Suprapubic skin (tissue), 4 donors: ENCODE measurements at regions not wholly inside any gene's neighbourhood (a gene's known extent, or its start where the extent isn't known, plus 50 kb on each side); places are given as distances from the start of the nearest gene placed in this dataset.

Experiments
- DNase-seq, 2 donors: peaks; one replicate each; pipeline ENCODE4 v3.0.0-alpha.2; 2019; ENCODE audit warnings: low spot score in 2 of 2
- H3K27ac ChIP-seq: fragments of 200-600 bp; sonication (generic); one replicate; pipeline ENCODE4 v1.5.1; 2019
- H3K27me3 ChIP-seq: fragments of 200-600 bp; sonication (generic); one replicate; pipeline ENCODE4 v1.5.1; 2019
- H3K36me3 ChIP-seq: fragments of 200-600 bp; sonication (generic); one replicate; pipeline ENCODE4 v1.5.1; 2019
- H3K4me1 ChIP-seq: fragments of 200-600 bp; sonication (generic); one replicate; pipeline ENCODE4 v1.5.1; 2019
- H3K4me3 ChIP-seq: fragments of 200-600 bp; sonication (generic); one replicate; pipeline ENCODE4 v1.5.1; 2019; ENCODE audit warnings: mild to moderate bottlenecking
- H3K9me3 ChIP-seq: fragments of 200-600 bp; sonication (generic); one replicate; pipeline ENCODE4 v1.5.1; 2019
- EP300 ChIP-seq: sonication (generic); formaldehyde crosslinking; IDR thresholded peaks from one replicate; pipeline ENCODE4 v1.6.1; 2017; ENCODE audit warnings: antibody characterized with exemption
- POLR2A ChIP-seq, 2 donors: fragments of 450-650 bp; IDR thresholded peaks; one replicate each; pipeline ENCODE4 v1.6.1; 2017; ENCODE audit warnings: antibody characterized with exemption in 2 of 2, mild to moderate bottlenecking in 2 of 2, moderate library complexity in 2 of 2
- POLR2AphosphoS5 ChIP-seq, 3 donors: sonication (generic); formaldehyde crosslinking; IDR thresholded peaks; one replicate each; pipeline ENCODE4 v1.6.1; 2017; ENCODE audit warnings: antibody characterized with exemption in 3 of 3
- WGBS: methylation state at CpG from one replicate; pipeline ENCODE4 v1.1.5; 2018; 5-methylcytosine and 5-hydroxymethylcytosine counted together
- TF ChIP-seq, protein P1 (sequence below), 2 donors: fragments of 200-600 bp in 1 of 2; fragments of 450-650 bp in 1 of 2; sonication (generic) in 1 of 2; IDR thresholded peaks; one replicate each; pipeline ENCODE4 v1.5.1; 2016 to 2019; ENCODE audit warnings: antibody characterized with exemption in 2 of 2, mild to moderate bottlenecking in 1 of 2, moderate library complexity in 1 of 2

DNA sequence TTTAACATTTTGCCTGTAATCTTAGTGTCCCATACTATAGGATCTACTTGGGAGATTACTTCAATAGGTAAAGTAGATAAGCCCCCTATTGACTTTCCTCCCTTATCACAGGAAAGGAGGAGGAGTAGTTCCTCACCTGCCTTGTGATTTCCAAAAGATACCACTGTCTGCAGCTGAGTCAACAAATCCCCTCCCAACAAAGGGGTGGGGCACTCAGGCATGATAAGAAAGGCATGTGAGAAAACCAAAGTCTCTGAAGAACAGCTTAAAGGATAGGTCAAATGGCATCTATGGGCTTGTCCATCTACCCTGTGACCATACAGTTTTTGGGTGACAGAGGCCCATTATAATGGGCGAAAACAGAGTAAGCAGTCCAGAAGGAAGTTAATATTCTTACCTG, 71.3 kb upstream of the WNT7A start:
- H3K36me3 ChIP-seq = no peaks in the 10 kb centered on the region
- H3K9me3 ChIP-seq = no peaks in the 10 kb centered on the region
- no peak overlapping the region for H3K27ac ChIP-seq
- WGBS = 100% methylated on average over 1 of the region's 1 CpG
- H3K4me3 ChIP-seq = no peak overlapping the region
- no peak for DNase-seq
- no peak for TF ChIP-seq EP300
- TF ChIP-seq, protein P1, sequence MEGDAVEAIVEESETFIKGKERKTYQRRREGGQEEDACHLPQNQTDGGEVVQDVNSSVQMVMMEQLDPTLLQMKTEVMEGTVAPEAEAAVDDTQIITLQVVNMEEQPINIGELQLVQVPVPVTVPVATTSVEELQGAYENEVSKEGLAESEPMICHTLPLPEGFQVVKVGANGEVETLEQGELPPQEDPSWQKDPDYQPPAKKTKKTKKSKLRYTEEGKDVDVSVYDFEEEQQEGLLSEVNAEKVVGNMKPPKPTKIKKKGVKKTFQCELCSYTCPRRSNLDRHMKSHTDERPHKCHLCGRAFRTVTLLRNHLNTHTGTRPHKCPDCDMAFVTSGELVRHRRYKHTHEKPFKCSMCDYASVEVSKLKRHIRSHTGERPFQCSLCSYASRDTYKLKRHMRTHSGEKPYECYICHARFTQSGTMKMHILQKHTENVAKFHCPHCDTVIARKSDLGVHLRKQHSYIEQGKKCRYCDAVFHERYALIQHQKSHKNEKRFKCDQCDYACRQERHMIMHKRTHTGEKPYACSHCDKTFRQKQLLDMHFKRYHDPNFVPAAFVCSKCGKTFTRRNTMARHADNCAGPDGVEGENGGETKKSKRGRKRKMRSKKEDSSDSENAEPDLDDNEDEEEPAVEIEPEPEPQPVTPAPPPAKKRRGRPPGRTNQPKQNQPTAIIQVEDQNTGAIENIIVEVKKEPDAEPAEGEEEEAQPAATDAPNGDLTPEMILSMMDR (IDR thresholded peaks at IDR 0.05) = no peak
- TF ChIP-seq POLR2A (IDR thresholded peaks at IDR 0.05) = no peak
- TF ChIP-seq POLR2AphosphoS5 (IDR thresholded peaks at IDR 0.05) = no peak
- peaks cover 3% of the 10 kb centered on the region for H3K27me3 ChIP-seq
- H3K4me1 ChIP-seq = no peaks in the 10 kb centered on the region

DNA sequence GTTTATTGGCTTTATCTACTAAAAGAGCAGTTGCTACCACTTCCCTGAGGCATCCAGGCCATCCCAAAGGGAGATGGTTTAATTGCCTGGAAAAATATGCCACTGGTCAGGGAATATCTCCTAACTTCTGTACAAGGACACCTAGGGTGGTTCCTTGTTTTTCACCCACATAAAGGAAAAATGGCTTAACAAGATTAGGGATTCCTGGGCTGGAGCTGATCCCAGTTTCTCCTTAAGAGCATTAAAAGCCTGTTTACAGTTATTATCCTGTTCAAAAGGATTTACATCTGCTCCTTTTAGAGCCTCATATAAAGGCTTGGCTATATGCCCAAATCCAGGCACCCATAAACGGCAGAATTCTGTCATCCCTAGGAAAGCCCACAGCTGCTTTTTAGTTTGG, 70.2 kb upstream of the WNT7A start:
- no peak for TF ChIP-seq POLR2A (IDR thresholded peaks at IDR 0.05)
- TF ChIP-seq, protein P1 (IDR thresholded peaks at IDR 0.05) = no peak
- TF ChIP-seq POLR2AphosphoS5 (IDR thresholded peaks at IDR 0.05) = no peak
- TF ChIP-seq EP300 = no peak
- no peak for DNase-seq
- Histone ChIP-seq H3K4me1 (no peaks in the 10 kb centered on the region), H3K27me3 (peaks cover 3% of the 10 kb centered on the region), H3K9me3 (no peaks in the 10 kb centered on the region), H3K27ac (no peak overlapping the region), H3K36me3 (no peaks in the 10 kb centered on the region), H3K4me3 (no peak overlapping the region)
- WGBS = 18% methylated on average over 1 of the region's 1 CpG

- Histone ChIP-seq H3K4me3 (no peak overlapping the region), H3K36me3 (no peaks in the 10 kb centered on the region), H3K27ac (no peak overlapping the region), H3K9me3 (no peaks in the 10 kb centered on the region), H3K4me1 (no peaks in the 10 kb centered on the region), H3K27me3 (peaks cover 3% of the 10 kb centered on the region)
- DNase-seq = no peak
- TF ChIP-seq POLR2AphosphoS5 (IDR thresholded peaks at IDR 0.05) (no peak), POLR2A (IDR thresholded peaks at IDR 0.05) (no peak), EP300 (no peak)
- TF ChIP-seq, protein P1 (IDR thresholded peaks at IDR 0.05) = no peak
- 31% methylated on average over 8 of the region's 8 CpGs for WGBS
These were observed 68.0 kb upstream of the WNT7A start for GRCh38 chr3:13947912-13948311.

- WGBS = 66% methylated on average over 4 of the region's 4 CpGs
- no peak for DNase-seq
These were observed 59.3 kb upstream of the WNT7A start for GRCh38 chr3:13939206-13939605.

GRCh38 chr3:13937131-13937530, 57.3 kb upstream of the WNT7A start:
- no peak for TF ChIP-seq POLR2AphosphoS5 (IDR thresholded peaks at IDR 0.05)
- no peak for TF ChIP-seq EP300
- no peak for TF ChIP-seq POLR2A (IDR thresholded peaks at IDR 0.05)
- TF ChIP-seq, protein P1 (IDR thresholded peaks at IDR 0.05) = no peak

More at GRCh38 chr3:13939206-13939605, 59.3 kb upstream of the WNT7A start:
- Histone ChIP-seq H3K36me3 (no peaks in the 10 kb centered on the region), H3K27me3 (no peaks in the 10 kb centered on the region), H3K27ac (no peak overlapping the region), H3K4me1 (no peaks in the 10 kb centered on the region), H3K4me3 (no peak overlapping the region), H3K9me3 (no peaks in the 10 kb centered on the region)
- no peak for TF ChIP-seq POLR2A (IDR thresholded peaks at IDR 0.05)
- no peak for TF ChIP-seq POLR2AphosphoS5 (IDR thresholded peaks at IDR 0.05)
- no peak for TF ChIP-seq EP300
- TF ChIP-seq, protein P1 (IDR thresholded peaks at IDR 0.05) = no peak

More at GRCh38 chr3:13937131-13937530, 57.3 kb upstream of the WNT7A start:
- H3K27ac ChIP-seq = no peak overlapping the region
- WGBS = 70% methylated on average over 5 of the region's 5 CpGs
- H3K4me1 ChIP-seq = peaks cover 10% of the 10 kb centered on the region
- peaks cover 2% of the 10 kb centered on the region for H3K27me3 ChIP-seq
- H3K4me3 ChIP-seq = no peak overlapping the region
- DNase-seq = no peak
- H3K36me3 ChIP-seq = no peaks in the 10 kb centered on the region
- no peaks in the 10 kb centered on the region for H3K9me3 ChIP-seq
